ES-I3 (cell line): ENCODE measurements at regions not wholly inside any gene's neighbourhood (a gene's known extent, or its start where the extent isn't known, plus 50 kb on each side); places are given as distances from the start of the nearest gene placed in this dataset.
"Not testable (repeated sequence)": the region's sequence is repeated elsewhere in the genome, so short reads cannot be mapped to it uniquely, and the experiment has no call there.

Experiments used
- H3K36me3 ChIP-seq: 2 replicates; pipeline ENCODE4 v1.6.1; 2013; ENCODE audit warnings: mild to moderate bottlenecking, low read length, control low read depth, moderate library complexity; ENCODE audit not compliant: insufficient read depth
- H3K4me1 ChIP-seq: 2 replicates; pipeline ENCODE4 v1.6.1; 2013; ENCODE audit warnings: mild to moderate bottlenecking, control low read depth, low read length; ENCODE audit not compliant: insufficient read depth
- H3K9ac ChIP-seq: 2 replicates; pipeline ENCODE4 v1.6.1; 2013; ENCODE audit warnings: low read depth, mild to moderate bottlenecking, low read length, moderate library complexity
- H3K9me3 ChIP-seq: 2 replicates; pipeline ENCODE4 v1.6.1; 2013; ENCODE audit warnings: mild to moderate bottlenecking, low read length, moderate library complexity; ENCODE audit not compliant: control insufficient read depth, insufficient read depth

GRCh38 chr5:125245216-125245615, 498.8 kb upstream of the ZNF608 start:
- Histone ChIP-seq H3K9ac (no peak overlapping the region), H3K36me3 (no peaks in the 10 kb centered on the region), H3K9me3 (peaks cover 4% of the 10 kb centered on the region; the same call in 1 of the 2 replicates), H3K4me1 (no peaks in the 10 kb centered on the region)

- Histone ChIP-seq H3K4me1 (no peaks in the 10 kb centered on the region), H3K9me3 (peaks cover 19% of the 10 kb centered on the region), H3K36me3 (no peaks in the 10 kb centered on the region), H3K9ac (no peak overlapping the region)
These were observed 503.0 kb upstream of the ZNF608 start for GRCh38 chr5:125249400-125249799.

- H3K36me3 ChIP-seq: no peaks in the 10 kb centered on the region
- H3K9ac ChIP-seq: no peak overlapping the region
- peaks cover 19% of the 10 kb centered on the region for H3K9me3 ChIP-seq
- no peaks in the 10 kb centered on the region for H3K4me1 ChIP-seq
These were observed 505.3 kb upstream of the ZNF608 start for GRCh38 chr5:125251703-125252102.

GRCh38 chr5:125253634-125254033, 507.2 kb upstream of the ZNF608 start:
- H3K4me1 ChIP-seq, H3K9ac ChIP-seq, H3K36me3 ChIP-seq: not testable (repeated sequence)
- H3K9me3 ChIP-seq: peaks cover 15% of the 10 kb centered on the region

GRCh38 chr5:125254267-125254666, 507.8 kb upstream of the ZNF608 start:
- Histone ChIP-seq H3K4me1 (peaks cover 4% of the 10 kb centered on the region; the same call in 1 of the 2 replicates), H3K36me3 (no peaks in the 10 kb centered on the region), H3K9ac (no peak overlapping the region), H3K9me3 (peaks cover 15% of the 10 kb centered on the region)

- H3K9me3 ChIP-seq: peaks cover 13% of the 10 kb centered on the region
- H3K4me1 ChIP-seq: peaks cover 4% of the 10 kb centered on the region; the same call in 1 of the 2 replicates
- no peaks in the 10 kb centered on the region for H3K36me3 ChIP-seq
- H3K9ac ChIP-seq: no peak overlapping the region
These were observed 509.9 kb upstream of the ZNF608 start for GRCh38 chr5:125256296-125256695.

- H3K36me3 ChIP-seq: no peaks in the 10 kb centered on the region
These were observed 510.9 kb upstream of the ZNF608 start for GRCh38 chr5:125257057-125257972.

GRCh38 chr5:125257997-125258396, 511.6 kb upstream of the ZNF608 start:
- peaks cover 4% of the 10 kb centered on the region; the same call in 1 of the 2 replicates for H3K9me3 ChIP-seq
- no peak overlapping the region for H3K9ac ChIP-seq
- no peaks in the 10 kb centered on the region for H3K36me3 ChIP-seq

More at GRCh38 chr5:125257057-125257972, 510.9 kb upstream of the ZNF608 start:
- Histone ChIP-seq H3K9ac (no peak overlapping the region), H3K9me3 (peaks cover 10% of the 10 kb centered on the region), H3K4me1 (peaks cover 4% of the 10 kb centered on the region; the same call in 1 of the 2 replicates)

GRCh38 chr5:125258615-125259014, 512.2 kb upstream of the ZNF608 start:
- Histone ChIP-seq H3K4me1 (peaks cover 6% of the 10 kb centered on the region; the same call in 1 of the 2 replicates), H3K36me3 (no peaks in the 10 kb centered on the region), H3K9ac (no peak overlapping the region), H3K9me3 (no peaks in the 10 kb centered on the region)

More at GRCh38 chr5:125257997-125258396, 511.6 kb upstream of the ZNF608 start:
- H3K4me1 ChIP-seq: peaks cover 4% of the 10 kb centered on the region; the same call in 1 of the 2 replicates

GRCh38 chr5:125261505-125262250, 515.2 kb upstream of the ZNF608 start:
- Histone ChIP-seq H3K9ac (no peak overlapping the region), H3K9me3 (no peaks in the 10 kb centered on the region), H3K36me3 (no peaks in the 10 kb centered on the region), H3K4me1 (peaks cover 7% of the 10 kb centered on the region; the same call in 1 of the 2 replicates)

- H3K9ac ChIP-seq: no peak overlapping the region
- peaks cover 4% of the 10 kb centered on the region; the same call in 1 of the 2 replicates for H3K4me1 ChIP-seq
- H3K36me3 ChIP-seq: no peaks in the 10 kb centered on the region
- H3K9me3 ChIP-seq: no peaks in the 10 kb centered on the region
These were observed 516.3 kb upstream of the ZNF608 start for GRCh38 chr5:125262782-125263181.

- H3K4me1 ChIP-seq: peaks cover 4% of the 10 kb centered on the region; the same call in 1 of the 2 replicates
- H3K9ac ChIP-seq: no peak overlapping the region
- H3K9me3 ChIP-seq: no peaks in the 10 kb centered on the region
- no peaks in the 10 kb centered on the region for H3K36me3 ChIP-seq
These were observed 516.9 kb upstream of the ZNF608 start for GRCh38 chr5:125263356-125263755.

- H3K36me3 ChIP-seq: no peaks in the 10 kb centered on the region
- no peaks in the 10 kb centered on the region for H3K9me3 ChIP-seq
- H3K9ac ChIP-seq: no peak overlapping the region
- peaks cover 4% of the 10 kb centered on the region; the same call in 1 of the 2 replicates for H3K4me1 ChIP-seq
These were observed 519.7 kb upstream of the ZNF608 start for GRCh38 chr5:125266106-125266505.

GRCh38 chr5:125267636-125268248, 521.3 kb upstream of the ZNF608 start:
- Histone ChIP-seq H3K9me3 (no peaks in the 10 kb centered on the region), H3K9ac (no peak overlapping the region)

More at GRCh38 chr5:125267636-125268248, 521.3 kb upstream of the ZNF608 start:
- Histone ChIP-seq H3K4me1 (peaks cover 5% of the 10 kb centered on the region; the same call in 1 of the 2 replicates), H3K36me3 (no peaks in the 10 kb centered on the region)
